ENCODE measurements at regions not wholly inside any gene's neighbourhood (a gene's known extent, or its start where the extent isn't known, plus 50 kb on each side); places are given as distances from the start of the nearest gene placed in this dataset.

DNA sequence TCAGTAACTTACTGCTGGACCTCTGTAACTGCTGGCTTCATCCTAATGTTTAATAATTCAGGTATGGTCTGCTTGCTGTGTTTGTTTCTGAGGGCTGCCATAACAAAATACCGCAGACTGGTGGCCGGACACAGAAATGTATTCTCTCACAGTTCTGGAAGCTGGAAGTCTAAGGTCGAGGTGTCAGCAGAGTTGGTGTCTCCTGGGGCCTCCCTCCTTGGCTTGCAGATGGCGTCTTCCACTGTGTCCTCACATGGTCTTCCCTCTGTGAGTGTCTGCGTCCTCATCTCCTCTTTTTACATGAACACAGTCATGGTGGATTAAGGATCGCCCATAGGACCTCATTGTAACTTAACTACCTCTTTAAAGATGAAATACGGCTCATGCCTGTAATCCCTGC lies 389.7 kb upstream of the JARID2 start:
- TF ChIP-seq, protein P1, sequence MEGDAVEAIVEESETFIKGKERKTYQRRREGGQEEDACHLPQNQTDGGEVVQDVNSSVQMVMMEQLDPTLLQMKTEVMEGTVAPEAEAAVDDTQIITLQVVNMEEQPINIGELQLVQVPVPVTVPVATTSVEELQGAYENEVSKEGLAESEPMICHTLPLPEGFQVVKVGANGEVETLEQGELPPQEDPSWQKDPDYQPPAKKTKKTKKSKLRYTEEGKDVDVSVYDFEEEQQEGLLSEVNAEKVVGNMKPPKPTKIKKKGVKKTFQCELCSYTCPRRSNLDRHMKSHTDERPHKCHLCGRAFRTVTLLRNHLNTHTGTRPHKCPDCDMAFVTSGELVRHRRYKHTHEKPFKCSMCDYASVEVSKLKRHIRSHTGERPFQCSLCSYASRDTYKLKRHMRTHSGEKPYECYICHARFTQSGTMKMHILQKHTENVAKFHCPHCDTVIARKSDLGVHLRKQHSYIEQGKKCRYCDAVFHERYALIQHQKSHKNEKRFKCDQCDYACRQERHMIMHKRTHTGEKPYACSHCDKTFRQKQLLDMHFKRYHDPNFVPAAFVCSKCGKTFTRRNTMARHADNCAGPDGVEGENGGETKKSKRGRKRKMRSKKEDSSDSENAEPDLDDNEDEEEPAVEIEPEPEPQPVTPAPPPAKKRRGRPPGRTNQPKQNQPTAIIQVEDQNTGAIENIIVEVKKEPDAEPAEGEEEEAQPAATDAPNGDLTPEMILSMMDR (conservative IDR thresholded peaks at IDR 0.05 in 1 of 2, IDR thresholded peaks at IDR 0.05 in 1 of 2; ENCODE audit: low read depth in 1 of 2, low read length in 2 of 2) = no peak
- no peak for TF ChIP-seq EZH2 (IDR thresholded peaks at IDR 0.05; ENCODE audit: low read length, missing control alignments)
